GM20431 (cell line): ENCODE measurements at regions not wholly inside any gene's neighbourhood (a gene's known extent, or its start where the extent isn't known, plus 50 kb on each side); places are given as distances from the start of the nearest gene placed in this dataset.

ENCODE experiments used
- in situ Hi-C: fragments of 300-500 bp; cut with MseI, MboI; formaldehyde crosslinking; loops from one replicate; pipeline ENCODE4 v1.15.0; 2020; ENCODE audit warnings: low sequenced_read_pairs; ENCODE audit not compliant: unreplicated experiment

DNA sequence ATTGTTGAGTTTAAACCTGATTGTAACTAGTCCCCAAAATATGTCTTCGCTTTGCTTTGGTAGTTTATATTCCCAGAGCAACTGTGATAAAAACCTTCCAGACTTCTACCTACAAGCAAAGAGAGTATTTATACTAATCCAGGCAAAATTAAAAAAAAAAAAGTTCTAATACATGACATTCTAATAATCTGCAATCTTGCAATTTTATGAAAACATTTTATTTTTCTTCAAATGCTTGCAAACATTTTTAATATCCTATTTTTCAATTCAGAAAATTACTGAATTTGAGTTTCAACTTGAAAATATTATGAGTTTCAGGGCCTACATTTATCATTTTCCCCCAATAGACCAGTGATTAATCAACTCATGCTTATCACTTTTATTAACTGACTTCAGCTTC is 830.2 kb upstream of the KLHL1 start:
- in situ Hi-C loops: no loop called here

DNA sequence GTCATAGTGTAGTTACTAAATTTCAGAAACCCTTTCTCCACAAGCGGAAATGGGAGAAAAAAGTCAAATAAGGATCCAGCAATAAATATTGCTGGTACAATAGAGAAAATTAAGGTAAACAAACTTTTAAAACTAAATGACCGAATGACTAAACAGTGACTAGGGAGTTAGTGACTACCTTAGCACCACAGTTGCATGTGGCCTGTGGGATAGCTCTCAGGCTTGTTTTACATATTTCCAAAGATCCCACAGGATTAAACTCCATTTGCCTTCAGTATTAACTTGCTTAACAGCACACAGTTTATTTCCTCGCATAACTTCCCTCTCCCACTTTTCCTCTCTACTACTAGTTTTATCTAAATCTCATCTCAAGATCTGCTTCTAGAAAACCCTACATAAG is 824.3 kb upstream of the KLHL1 start:
- in situ Hi-C loops: no loop called here

- in situ Hi-C loops: no loop called here
Observed at GRCh38 chr13:70923863-70924752, 815.9 kb upstream of the KLHL1 start.

- in situ Hi-C loops: no loop called here
Observed at GRCh38 chr13:70911286-70911685, 803.0 kb upstream of the KLHL1 start.

- in situ Hi-C loops: no loop called here
Observed at GRCh38 chr13:70908795-70909194, 800.5 kb upstream of the KLHL1 start.

- in situ Hi-C loops: no loop called here
Observed at GRCh38 chr13:70905035-70905434, 796.8 kb upstream of the KLHL1 start.

- in situ Hi-C loops: no loop called here
Observed at GRCh38 chr13:70896136-70896535, 787.9 kb upstream of the KLHL1 start.

- in situ Hi-C loops: no loop called here
Observed at GRCh38 chr13:70895599-70895998, 787.3 kb upstream of the KLHL1 start.

GRCh38 chr13:70894258-70894657 is 786.0 kb upstream of the KLHL1 start:
- in situ Hi-C loops: no loop called here

GRCh38 chr13:70893832-70894231 is 785.6 kb upstream of the KLHL1 start:
- in situ Hi-C loops: no loop called here

DNA sequence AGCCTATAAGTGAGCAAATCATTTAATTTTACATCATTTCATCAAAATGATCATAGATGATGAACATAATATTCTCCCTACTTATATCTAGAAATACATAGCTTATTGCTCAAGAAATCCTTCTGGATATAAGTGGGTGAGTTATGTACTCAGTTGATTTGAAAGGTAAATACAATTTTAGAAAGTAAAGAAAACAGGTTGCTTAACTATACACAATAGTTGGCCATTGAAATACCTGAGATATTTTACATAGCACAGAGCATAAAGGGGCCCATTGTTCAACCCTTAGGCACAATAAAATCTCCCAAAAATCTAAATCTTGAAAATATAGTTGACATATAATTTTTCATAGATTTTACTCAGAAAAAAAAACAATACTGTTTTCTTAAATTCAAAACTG is 782.0 kb upstream of the KLHL1 start:
- in situ Hi-C loops: no loop called here

GRCh38 chr13:70889163-70889562 is 780.9 kb upstream of the KLHL1 start:
- in situ Hi-C loops: no loop called here

GRCh38 chr13:70884196-70884595 is 775.9 kb upstream of the KLHL1 start:
- in situ Hi-C loops: no loop called here

GRCh38 chr13:70874636-70875035 is 766.4 kb upstream of the KLHL1 start:
- in situ Hi-C loops: no loop called here

GRCh38 chr13:70864731-70865130 is 756.5 kb upstream of the KLHL1 start:
- in situ Hi-C loops: no loop called here

GRCh38 chr13:70856711-70857110 is 748.5 kb upstream of the KLHL1 start:
- in situ Hi-C loops: no loop called here

DNA sequence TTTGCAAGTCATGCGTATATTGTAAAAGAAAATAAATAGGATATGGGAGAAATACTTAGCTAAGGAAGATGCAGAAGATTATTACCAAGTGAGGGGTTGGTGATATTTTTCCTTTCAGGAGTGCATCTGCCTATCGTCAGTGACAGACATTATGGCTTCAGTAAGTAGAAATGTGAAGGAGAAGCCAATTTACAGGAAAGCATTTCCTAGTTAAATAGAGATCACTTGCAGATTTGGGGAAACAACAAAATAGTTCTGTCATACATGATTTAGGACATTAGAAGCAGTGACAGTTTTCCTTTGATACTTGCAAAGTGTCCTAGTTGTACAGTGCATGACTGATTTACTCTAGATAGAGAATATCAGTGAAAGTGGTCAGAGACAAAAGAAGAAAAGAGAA is 747.8 kb upstream of the KLHL1 start:
- in situ Hi-C loops: no loop called here

DNA sequence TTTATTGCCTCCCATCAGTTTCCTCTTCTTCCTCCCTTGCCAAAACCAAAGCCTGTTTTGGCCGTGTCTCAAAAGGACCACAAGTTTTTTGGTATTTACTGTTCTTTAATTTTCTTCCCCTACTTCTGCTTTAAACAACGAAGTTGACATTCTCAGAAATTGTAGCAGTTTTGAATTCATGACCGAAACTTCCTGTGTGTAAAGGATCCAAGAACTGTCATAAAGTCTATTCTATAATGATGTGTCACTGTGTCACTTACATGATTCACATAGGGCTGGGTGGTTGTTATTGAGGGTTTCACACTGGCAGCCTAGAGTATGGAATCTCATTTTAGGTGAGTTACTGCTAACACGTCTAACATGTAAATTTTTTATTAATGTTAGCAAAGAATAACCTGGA is 741.0 kb upstream of the KLHL1 start:
- in situ Hi-C loops: no loop called here

GRCh38 chr13:70844391-70845108 is 736.3 kb upstream of the KLHL1 start:
- in situ Hi-C loops: no loop called here

DNA sequence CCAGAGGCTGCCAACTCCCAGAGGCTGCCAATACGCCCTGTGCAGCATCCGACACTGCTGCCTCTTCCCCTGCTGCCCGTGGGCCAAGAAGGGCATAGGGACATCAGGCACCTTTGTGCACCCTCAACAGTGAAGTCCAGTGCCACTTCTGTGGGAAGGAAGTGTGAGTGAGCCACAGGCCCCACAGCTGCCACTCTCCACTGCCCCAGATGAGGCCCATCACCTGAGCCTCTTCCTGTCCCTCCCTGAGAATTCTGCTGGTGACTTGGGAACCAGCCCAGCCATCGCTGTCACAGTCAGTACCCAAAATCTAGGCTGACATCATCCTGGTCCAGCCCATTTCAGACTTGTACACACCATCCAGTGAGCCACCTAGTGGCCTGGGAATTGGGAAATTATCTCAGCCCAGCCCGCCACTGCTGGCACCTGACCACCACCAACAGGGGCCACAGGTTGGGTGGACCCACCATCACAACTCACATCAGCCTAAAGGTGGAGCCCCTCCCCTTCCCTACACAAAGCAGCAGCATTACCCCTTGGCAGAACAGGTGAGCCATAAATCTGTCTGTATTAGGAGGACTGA is 733.9 kb upstream of the KLHL1 start:
- in situ Hi-C loops: no loop called here
